ENCODE measurements at regions not wholly inside any gene's neighbourhood (a gene's known extent, or its start where the extent isn't known, plus 50 kb on each side); places are given as distances from the start of the nearest gene placed in this dataset.

DNA sequence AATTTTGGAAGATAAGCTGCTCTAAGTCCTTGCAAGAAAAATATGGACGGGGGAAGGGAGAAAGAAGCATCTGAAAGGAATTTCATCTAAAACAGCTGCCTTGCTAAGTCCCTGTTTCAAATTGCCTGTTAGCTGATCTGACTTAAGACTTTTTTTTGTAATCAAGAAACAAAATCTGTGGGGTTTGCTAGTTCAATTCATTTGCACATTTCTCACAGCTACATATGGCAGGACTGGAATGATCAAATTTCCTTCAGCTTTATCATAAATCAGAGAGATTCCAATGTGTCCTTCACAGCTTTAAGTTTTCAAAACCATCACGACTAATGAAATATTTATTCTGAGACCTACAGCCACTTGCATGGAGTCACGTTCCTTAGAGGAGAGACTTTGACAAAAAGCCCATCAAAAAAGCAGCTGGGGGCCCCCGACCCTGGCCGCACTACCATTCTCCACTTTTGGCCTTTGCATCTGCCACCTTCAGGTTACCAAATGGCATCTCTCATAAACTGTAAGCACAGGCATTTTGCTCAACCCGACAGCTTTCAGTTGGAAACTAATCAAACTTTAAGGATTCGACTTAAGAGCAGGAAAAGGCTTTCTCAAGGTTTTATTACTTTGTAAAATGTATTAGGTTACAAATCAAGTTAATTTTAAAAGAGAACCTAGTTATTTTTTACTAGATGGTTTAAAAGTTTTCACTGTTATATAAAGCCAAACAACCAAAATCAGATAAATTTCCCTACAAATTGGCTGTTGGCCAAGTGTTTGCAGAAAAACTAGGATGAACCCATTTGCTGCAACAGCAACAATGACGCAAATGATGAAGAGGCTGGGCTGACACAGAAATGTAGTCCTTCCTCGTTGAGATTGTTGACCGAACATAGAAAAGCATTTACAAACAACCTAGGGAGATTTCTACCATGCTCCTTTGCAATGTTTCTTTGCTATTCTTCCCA, 100.4 kb upstream of the RND3 start:
- Histone ChIP-seq H3K9me3 (ENCODE audit: control insufficient read depth in 4 of 4, low read length in 3 of 4) (no peaks in the 10 kb centered on the region), H3K4me1 (ENCODE audit: control insufficient read depth in 4 of 4, insufficient read depth in 4 of 4, low read length in 3 of 4) (peaks cover 3 to 9% (median 6%) of the 10 kb centered on the region in 4 donors), H3K4me3 (ENCODE audit: low read depth in 1 of 3, low read length in 3 of 3) (no peak overlapping the region), H3K36me3 (ENCODE audit: control insufficient read depth in 4 of 4, insufficient read depth in 3 of 4, low read depth in 1 of 4, low read length in 3 of 4) (no peaks in the 10 kb centered on the region), H3K9ac (ENCODE audit: low read depth in 1 of 2, low read length in 2 of 2) (no peak overlapping the region), H3K27ac (ENCODE audit: low read depth in 1 of 2, low read length in 2 of 2) (peak overlapping the region; percentile 54 to 65), H3K27me3 (ENCODE audit: control insufficient read depth in 4 of 4, insufficient read depth in 4 of 4, low read length in 3 of 4) (no peaks in the 10 kb centered on the region)
- no peak for DNase-seq (ENCODE audit: low spot score)
- WGBS, result 38% methylated on average over 10 of the region's 10 CpGs
- no peak for TF ChIP-seq EGR1 (IDR thresholded peaks at IDR 0.05; ENCODE audit: low read depth in 2 of 2)
- TF ChIP-seq GABPA (IDR thresholded peaks at IDR 0.05 in 1 of 2, conservative IDR thresholded peaks at IDR 0.05 in 1 of 2), result no peak
- peak; percentile 74 to 87 for TF ChIP-seq RXRA (IDR thresholded peaks at IDR 0.05)
- TF ChIP-seq, protein P1, sequence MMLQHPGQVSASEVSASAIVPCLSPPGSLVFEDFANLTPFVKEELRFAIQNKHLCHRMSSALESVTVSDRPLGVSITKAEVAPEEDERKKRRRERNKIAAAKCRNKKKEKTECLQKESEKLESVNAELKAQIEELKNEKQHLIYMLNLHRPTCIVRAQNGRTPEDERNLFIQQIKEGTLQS (IDR thresholded peaks at IDR 0.05), result peak; percentile 85
- TF ChIP-seq HNF4A (conservative IDR thresholded peaks at IDR 0.05), result peak; percentile 34 to 68
- TF ChIP-seq FOXA2 (IDR thresholded peaks at IDR 0.05), result peak; percentile 58
- TF ChIP-seq SP1 (IDR thresholded peaks at IDR 0.05), result peak; percentile 67
- no peak for TF ChIP-seq HNF4G (IDR thresholded peaks at IDR 0.05)
- TF ChIP-seq, protein P2, sequence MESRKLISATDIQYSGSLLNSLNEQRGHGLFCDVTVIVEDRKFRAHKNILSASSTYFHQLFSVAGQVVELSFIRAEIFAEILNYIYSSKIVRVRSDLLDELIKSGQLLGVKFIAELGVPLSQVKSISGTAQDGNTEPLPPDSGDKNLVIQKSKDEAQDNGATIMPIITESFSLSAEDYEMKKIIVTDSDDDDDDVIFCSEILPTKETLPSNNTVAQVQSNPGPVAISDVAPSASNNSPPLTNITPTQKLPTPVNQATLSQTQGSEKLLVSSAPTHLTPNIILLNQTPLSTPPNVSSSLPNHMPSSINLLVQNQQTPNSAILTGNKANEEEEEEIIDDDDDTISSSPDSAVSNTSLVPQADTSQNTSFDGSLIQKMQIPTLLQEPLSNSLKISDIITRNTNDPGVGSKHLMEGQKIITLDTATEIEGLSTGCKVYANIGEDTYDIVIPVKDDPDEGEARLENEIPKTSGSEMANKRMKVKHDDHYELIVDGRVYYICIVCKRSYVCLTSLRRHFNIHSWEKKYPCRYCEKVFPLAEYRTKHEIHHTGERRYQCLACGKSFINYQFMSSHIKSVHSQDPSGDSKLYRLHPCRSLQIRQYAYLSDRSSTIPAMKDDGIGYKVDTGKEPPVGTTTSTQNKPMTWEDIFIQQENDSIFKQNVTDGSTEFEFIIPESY (IDR thresholded peaks at IDR 0.05), result peak; percentile 15
- peak; percentile 38 to 39 for TF ChIP-seq RAD21 (IDR thresholded peaks at IDR 0.05)
- TF ChIP-seq, protein P3, sequence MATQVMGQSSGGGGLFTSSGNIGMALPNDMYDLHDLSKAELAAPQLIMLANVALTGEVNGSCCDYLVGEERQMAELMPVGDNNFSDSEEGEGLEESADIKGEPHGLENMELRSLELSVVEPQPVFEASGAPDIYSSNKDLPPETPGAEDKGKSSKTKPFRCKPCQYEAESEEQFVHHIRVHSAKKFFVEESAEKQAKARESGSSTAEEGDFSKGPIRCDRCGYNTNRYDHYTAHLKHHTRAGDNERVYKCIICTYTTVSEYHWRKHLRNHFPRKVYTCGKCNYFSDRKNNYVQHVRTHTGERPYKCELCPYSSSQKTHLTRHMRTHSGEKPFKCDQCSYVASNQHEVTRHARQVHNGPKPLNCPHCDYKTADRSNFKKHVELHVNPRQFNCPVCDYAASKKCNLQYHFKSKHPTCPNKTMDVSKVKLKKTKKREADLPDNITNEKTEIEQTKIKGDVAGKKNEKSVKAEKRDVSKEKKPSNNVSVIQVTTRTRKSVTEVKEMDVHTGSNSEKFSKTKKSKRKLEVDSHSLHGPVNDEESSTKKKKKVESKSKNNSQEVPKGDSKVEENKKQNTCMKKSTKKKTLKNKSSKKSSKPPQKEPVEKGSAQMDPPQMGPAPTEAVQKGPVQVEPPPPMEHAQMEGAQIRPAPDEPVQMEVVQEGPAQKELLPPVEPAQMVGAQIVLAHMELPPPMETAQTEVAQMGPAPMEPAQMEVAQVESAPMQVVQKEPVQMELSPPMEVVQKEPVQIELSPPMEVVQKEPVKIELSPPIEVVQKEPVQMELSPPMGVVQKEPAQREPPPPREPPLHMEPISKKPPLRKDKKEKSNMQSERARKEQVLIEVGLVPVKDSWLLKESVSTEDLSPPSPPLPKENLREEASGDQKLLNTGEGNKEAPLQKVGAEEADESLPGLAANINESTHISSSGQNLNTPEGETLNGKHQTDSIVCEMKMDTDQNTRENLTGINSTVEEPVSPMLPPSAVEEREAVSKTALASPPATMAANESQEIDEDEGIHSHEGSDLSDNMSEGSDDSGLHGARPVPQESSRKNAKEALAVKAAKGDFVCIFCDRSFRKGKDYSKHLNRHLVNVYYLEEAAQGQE (IDR thresholded peaks at IDR 0.05), result peak; percentile 64
- TF ChIP-seq JUND (IDR thresholded peaks at IDR 0.05), result peak in 1 of 2 donors; percentile 78
- TF ChIP-seq YY1 (IDR thresholded peaks at IDR 0.05), result peak; percentile 75
- TF ChIP-seq, protein P4, sequence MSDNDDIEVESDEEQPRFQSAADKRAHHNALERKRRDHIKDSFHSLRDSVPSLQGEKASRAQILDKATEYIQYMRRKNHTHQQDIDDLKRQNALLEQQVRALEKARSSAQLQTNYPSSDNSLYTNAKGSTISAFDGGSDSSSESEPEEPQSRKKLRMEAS (IDR thresholded peaks at IDR 0.05), result peak; percentile 68
- TF ChIP-seq FOXA1 (IDR thresholded peaks at IDR 0.05), result no peak

DNA sequence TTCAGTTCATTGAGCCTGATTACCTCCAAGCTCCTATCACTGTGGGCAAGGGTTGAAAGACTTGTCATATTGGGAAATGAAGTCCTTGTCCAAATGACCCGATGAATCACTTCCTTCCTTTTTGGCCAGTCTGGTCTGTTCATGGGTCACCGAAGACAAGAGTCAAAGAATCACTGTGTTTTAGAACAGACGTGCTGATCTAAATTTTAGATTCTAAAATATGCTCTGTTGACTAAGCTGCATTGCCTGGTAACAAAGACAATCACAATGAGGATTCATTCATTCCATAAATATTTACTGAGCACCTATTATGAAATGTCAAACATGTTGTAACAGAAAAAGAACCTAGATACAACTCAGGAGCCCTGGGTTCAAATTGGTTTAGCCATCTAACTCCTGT, 99.4 kb upstream of the RND3 start:
- H3K9me3 ChIP-seq (ENCODE audit: control insufficient read depth in 4 of 4, low read length in 3 of 4), result no peaks in the 10 kb centered on the region
- peaks cover 3 to 9% (median 6%) of the 10 kb centered on the region in 4 donors for H3K4me1 ChIP-seq (ENCODE audit: control insufficient read depth in 4 of 4, insufficient read depth in 4 of 4, low read length in 3 of 4)
- no peak for DNase-seq (ENCODE audit: low spot score)
- H3K27ac ChIP-seq (ENCODE audit: low read depth in 1 of 2, low read length in 2 of 2), result no peak overlapping the region
- 20% methylated on average over 3 of the region's 3 CpGs for WGBS
- no peaks in the 10 kb centered on the region for H3K36me3 ChIP-seq (ENCODE audit: control insufficient read depth in 4 of 4, insufficient read depth in 3 of 4, low read depth in 1 of 4, low read length in 3 of 4)
- no peak overlapping the region for H3K4me3 ChIP-seq (ENCODE audit: low read depth in 1 of 3, low read length in 3 of 3)
- no peaks in the 10 kb centered on the region for H3K27me3 ChIP-seq (ENCODE audit: control insufficient read depth in 4 of 4, insufficient read depth in 4 of 4, low read length in 3 of 4)
- no peak overlapping the region for H3K9ac ChIP-seq (ENCODE audit: low read depth in 1 of 2, low read length in 2 of 2)
- TF ChIP-seq, protein P2 (IDR thresholded peaks at IDR 0.05), result peak; percentile 66
- TF ChIP-seq JUND (IDR thresholded peaks at IDR 0.05) (peak; percentile 73 to 96), HNF4G (IDR thresholded peaks at IDR 0.05) (no peak), NR2F2 (IDR thresholded peaks at IDR 0.05) (no peak), YY1 (IDR thresholded peaks at IDR 0.05) (peak; percentile 27), TAF1 (conservative IDR thresholded peaks at IDR 0.05) (no peak), HNF4A (conservative IDR thresholded peaks at IDR 0.05) (peak; percentile 61 to 90), RAD21 (IDR thresholded peaks at IDR 0.05) (peak; percentile 38 to 51), RXRA (IDR thresholded peaks at IDR 0.05) (peak; percentile 77 to 96), FOXA1 (IDR thresholded peaks at IDR 0.05) (peak; percentile 59)
- TF ChIP-seq, protein P3 (IDR thresholded peaks at IDR 0.05), result no peak

Measured in liver (tissue), 7 donors.